ENCODE measurements at regions not wholly inside any gene's neighbourhood (a gene's known extent, or its start where the extent isn't known, plus 50 kb on each side); places are given as distances from the start of the nearest gene placed in this dataset.

DNA sequence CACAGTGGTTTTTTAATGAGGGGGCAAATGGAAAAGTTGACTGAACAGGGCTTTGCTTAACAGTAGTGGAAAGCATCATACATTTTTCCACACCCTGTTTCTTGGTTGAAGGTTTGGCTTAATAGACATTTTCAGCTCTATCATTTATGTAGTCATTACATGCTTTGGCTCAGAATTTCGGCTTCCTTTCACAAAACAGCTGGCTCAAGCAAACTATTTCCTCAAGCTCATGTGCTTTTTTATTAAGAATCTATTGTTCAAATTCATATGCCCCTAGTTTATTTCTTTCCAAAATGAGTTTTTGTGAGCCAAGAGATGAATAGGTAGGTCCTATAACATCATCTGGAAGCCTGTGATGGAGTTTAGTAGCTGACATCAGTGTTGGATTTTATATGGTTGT lies 113.8 kb downstream of the SLITRK6 start:
- no peak for DNase-seq
- no peaks in the 10 kb centered on the region for H3K27me3 ChIP-seq
- H3K9me3 ChIP-seq = 0 out of 2 replicates have a peak, but pooled peaks cover 2% of the 10 kb centered on the region
- H3K36me3 ChIP-seq = no peaks in the 10 kb centered on the region
- H3K4me3 ChIP-seq = no peak overlapping the region

DNA sequence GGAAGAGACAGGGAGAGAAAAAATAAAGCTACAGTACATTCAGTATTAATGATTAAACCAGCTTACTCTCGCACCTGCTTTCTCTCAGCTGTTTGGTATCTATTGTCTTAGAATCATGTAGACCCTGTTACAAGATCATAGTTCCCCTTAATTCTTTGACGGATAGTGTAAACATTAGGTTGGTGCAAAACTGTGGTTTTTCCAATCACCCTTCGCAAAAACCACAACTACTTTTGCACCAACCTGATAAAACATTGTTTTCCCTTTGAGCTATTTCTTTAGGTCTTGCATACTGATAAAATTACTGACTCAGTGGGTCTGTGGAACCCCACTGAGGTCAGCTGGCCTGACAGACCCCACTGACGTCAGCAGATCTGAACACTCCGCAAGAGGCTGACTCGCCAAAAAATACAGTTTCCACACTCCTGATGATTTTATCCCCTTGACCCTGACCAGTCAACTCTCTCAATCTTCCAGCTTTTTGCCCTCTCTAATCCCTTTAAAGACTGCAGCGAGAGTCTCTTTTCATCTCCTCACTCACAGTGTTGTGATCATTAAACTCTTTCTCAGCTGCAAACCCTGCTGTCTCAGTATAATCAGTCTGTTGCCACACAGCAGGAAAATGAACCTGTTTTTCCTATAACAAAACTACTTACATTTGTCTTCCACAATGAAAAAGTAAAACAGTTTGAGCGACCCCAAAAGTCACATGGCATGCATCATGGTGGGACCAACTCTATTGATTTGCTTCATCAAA lies 123.9 kb downstream of the SLITRK6 start:
- H3K9me3 ChIP-seq = peaks cover 17% of the 10 kb centered on the region
- H3K4me3 ChIP-seq = no peak overlapping the region
- H3K36me3 ChIP-seq = no peaks in the 10 kb centered on the region
- DNase-seq = no peak
- no peaks in the 10 kb centered on the region for H3K27me3 ChIP-seq

DNA sequence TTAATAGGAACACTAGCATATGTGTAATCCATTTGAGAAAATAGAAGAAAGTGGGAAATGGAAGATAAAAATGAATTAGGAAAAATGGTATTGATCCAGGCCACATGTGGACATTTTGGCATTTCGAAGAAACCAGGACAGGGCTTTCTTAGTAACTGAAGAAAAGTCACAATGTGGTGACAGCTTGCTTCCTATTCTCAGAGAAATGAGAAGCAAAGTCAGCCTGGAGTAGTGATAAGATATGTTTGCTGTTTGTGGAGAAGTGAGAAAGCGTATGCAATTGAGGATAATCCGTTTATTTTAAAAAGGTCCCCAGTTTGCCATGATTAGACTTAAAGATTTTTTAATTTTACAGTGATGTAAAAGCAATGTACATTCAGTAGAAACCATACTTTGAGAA lies 127.9 kb downstream of the SLITRK6 start:
- H3K9me3 ChIP-seq = peaks cover 11% of the 10 kb centered on the region

DNA sequence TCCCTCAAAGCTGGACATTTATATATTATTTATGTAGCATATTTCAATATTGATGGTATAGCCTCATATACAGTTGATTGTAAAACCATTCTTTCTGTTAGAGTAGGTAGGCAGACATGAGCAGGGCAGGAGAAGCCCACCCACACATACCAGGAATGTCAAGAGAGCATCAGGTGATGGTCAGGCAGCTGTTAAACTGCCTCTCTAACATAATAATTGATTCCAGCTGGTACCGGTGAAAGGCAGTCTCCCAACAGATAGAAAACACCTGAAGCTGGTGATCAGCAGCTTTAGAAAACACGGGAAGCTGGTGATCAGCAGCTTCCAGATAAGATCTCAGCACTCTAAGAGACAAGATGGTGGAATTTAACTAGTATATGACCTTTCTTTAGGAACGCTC lies 132.9 kb downstream of the SLITRK6 start:
- DNase-seq = no peak
- H3K9me3 ChIP-seq = no peaks in the 10 kb centered on the region
- no peaks in the 10 kb centered on the region for H3K27me3 ChIP-seq
- H3K36me3 ChIP-seq = no peaks in the 10 kb centered on the region
- no peak overlapping the region for H3K4me3 ChIP-seq

More for the DNA sequence above, 127.9 kb downstream of the SLITRK6 start:
- H3K4me3 ChIP-seq = no peak overlapping the region
- H3K27me3 ChIP-seq = no peaks in the 10 kb centered on the region
- no peak for DNase-seq
- H3K36me3 ChIP-seq = no peaks in the 10 kb centered on the region

DNA sequence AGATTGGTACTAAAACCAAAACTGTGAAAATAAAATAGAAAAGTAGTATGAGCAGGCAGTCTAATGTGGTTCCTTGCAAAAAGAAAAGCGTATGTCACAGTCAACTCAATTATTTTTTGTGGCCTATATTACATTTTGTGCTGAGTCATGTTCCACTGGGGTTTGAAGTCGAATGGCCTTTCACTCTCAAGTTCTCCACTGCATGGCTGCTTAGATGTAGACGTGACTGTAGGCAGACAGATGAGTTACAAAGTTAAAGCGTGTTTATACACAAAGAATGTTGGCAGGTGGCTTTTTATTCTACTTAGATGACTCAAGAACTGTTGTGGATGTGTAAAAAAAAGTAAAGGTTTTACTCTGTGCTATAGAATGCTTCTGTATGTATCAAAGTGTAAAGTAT lies 133.9 kb downstream of the SLITRK6 start:
- Histone ChIP-seq H3K4me3 (no peak overlapping the region), H3K9me3 (no peaks in the 10 kb centered on the region), H3K27me3 (no peaks in the 10 kb centered on the region), H3K36me3 (no peaks in the 10 kb centered on the region)
- DNase-seq = peak; percentile 31

DNA sequence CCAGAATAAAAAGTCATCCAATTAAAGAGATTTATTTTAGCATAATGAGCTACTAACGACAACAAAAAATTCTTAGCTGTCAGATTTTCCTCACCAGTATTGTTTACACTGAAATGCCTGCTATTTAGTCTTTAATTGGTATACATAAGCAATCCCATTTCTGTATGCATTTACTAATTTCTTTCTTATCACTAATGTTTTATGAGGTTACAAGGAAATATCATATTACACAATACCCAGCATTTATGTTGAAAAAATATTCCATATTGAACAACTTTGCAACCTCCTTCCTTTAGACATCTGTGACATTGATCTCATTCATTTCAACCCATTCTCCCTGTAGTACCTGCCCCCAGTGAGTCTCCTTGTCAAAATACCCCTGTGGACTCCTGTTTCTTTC lies 135.4 kb downstream of the SLITRK6 start:
- no peak overlapping the region for H3K4me3 ChIP-seq
- DNase-seq = no peak
- H3K36me3 ChIP-seq = no peaks in the 10 kb centered on the region
- H3K9me3 ChIP-seq = no peaks in the 10 kb centered on the region
- H3K27me3 ChIP-seq = no peaks in the 10 kb centered on the region

DNA sequence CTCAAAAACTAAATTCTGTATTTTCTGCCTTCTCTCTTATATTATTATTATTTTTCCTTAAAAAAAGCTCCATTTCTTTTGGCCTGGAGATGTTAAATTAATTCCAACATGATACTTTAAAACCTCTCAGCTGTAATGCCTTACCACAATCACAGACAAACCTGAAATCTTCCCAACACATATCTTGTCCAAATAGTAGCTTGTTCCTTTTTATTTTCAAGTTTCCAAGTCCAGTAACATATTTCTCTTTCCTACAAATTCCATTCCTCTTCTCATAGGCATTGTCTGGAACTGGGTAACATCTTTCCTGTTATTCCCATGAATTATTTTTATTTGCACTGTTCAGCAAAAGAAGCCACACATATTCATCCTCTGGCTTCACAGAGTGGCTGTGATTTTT lies 137.0 kb downstream of the SLITRK6 start:
- no peaks in the 10 kb centered on the region for H3K27me3 ChIP-seq
- no peaks in the 10 kb centered on the region for H3K36me3 ChIP-seq
- H3K4me3 ChIP-seq = no peak overlapping the region
- DNase-seq = no peak
- no peaks in the 10 kb centered on the region for H3K9me3 ChIP-seq

DNA sequence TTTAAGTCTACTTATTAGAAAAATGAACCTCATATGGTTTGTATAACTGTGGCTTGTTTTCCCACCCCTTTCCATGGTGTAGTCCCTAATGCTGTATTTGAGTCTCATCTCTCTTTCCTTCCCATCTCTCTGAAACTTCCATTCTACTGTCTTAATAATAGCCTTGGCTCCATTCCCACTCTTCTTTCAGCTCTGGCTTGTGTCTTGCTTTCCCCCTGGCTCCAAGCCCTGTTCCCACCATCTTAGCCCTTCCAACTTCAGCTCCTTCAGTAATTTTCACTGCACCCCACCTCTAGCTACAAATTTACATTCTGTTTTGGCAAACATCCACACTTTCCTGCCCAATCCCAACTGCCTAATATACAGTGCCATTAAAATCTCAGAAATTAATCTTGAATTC lies 137.5 kb downstream of the SLITRK6 start:
- H3K9me3 ChIP-seq = no peaks in the 10 kb centered on the region
- H3K36me3 ChIP-seq = no peaks in the 10 kb centered on the region
- DNase-seq = no peak
- no peaks in the 10 kb centered on the region for H3K27me3 ChIP-seq
- no peak overlapping the region for H3K4me3 ChIP-seq

DNA sequence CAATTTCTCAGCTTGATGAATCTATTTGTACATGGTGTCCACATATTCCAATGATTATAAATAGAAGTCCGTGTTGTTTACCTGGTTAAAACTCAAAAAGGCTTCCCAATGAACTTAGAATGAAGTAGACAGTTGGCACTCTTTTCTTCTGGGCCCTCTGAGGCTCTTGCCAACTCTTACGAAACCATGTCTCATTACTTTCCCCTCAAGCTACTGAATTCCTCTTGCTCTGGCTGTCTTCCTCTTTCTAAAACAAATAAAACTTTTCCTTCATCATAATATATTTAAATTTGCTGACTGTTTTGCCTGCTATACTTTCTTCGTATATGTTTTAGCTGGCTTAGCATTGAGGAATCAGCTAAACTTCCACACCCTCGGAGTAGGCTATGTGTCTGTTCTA lies 139.7 kb downstream of the SLITRK6 start:
- Histone ChIP-seq H3K36me3 (no peaks in the 10 kb centered on the region), H3K9me3 (no peaks in the 10 kb centered on the region), H3K4me3 (no peak overlapping the region), H3K27me3 (no peaks in the 10 kb centered on the region)
- peak; percentile 28 for DNase-seq

DNA sequence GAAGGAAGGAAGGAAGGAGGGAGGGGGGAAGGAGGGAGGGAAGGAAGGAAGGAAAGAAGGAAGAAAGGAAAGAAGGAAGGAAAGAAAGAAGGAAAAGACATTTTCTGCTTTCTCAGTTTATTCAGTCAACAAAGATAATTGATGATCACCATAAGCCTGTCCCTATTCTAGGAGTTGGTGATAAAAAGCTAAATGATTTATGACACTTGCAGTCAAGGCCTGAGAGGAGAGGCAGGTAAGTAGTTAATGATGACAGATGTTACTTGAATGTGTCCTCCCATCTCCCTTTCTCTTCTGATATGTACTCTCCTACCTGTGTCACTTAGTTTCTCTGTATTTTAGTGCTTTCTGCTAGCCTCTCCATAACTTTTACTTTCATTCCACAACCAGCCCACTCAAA lies 141.3 kb downstream of the SLITRK6 start:
- no peaks in the 10 kb centered on the region for H3K27me3 ChIP-seq
- H3K9me3 ChIP-seq = no peaks in the 10 kb centered on the region
- no peaks in the 10 kb centered on the region for H3K36me3 ChIP-seq
- DNase-seq = no peak
- H3K4me3 ChIP-seq = no peak overlapping the region

DNA sequence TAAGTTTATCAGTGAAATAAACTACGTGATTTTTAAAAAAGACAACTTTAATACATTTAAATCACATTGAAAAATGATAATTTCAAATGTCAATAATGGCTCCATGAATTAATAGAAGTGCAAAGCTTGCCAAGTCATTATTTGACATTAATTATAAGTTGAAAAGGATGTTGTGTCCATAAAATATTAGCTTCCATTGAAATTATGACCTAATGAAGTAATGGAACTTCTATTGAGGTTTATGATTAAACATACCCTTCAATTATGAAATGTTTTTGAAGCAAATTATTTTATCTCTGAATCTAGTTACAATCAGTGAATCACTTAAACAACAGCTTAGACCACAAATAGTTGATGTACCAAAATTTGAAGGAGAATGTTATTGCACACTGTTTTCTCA lies 144.2 kb downstream of the SLITRK6 start:
- Histone ChIP-seq H3K9me3 (no peaks in the 10 kb centered on the region), H3K27me3 (no peaks in the 10 kb centered on the region), H3K4me3 (no peak overlapping the region), H3K36me3 (no peaks in the 10 kb centered on the region)
- DNase-seq = no peak

DNA sequence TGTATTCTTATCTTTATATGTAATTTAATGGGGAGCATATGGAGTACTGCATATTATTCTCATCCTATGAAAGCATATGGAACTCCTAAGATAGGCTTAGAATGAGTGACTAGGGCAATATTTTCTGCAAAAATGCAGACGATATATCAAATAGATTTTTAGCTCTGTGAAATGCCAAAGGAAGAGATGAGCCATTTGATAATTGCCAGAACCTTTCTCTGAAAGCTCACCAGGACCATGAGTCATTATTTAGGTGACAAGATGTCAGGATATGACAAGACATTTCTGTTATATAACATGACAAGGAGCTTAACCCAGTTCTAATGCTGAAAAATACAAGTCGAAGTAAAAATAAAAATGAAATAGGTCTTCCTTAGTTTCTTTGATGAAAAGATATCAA lies 145.0 kb downstream of the SLITRK6 start:
- Histone ChIP-seq H3K36me3 (no peaks in the 10 kb centered on the region), H3K9me3 (no peaks in the 10 kb centered on the region), H3K27me3 (no peaks in the 10 kb centered on the region), H3K4me3 (no peak overlapping the region)
- no peak for DNase-seq

DNA sequence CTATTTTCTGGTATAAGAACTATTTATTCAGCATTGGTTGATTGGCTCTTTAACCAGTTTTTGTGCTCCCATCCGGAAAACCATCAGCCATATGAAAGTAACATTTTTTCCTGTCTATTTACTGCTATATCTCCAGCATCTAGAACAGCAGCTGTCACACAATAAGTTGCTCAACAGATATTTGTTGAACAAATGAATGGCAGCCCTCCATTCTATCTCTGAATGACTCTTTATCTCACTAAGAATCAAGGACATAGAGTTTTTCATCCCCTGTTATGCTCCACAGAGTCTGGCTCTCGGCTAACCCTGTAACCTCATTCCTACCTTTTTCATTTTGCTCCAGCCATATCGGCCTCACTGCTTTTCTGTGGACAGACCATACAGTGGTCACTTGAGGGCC lies 145.5 kb downstream of the SLITRK6 start:
- H3K4me3 ChIP-seq = no peak overlapping the region
- H3K27me3 ChIP-seq = no peaks in the 10 kb centered on the region
- no peaks in the 10 kb centered on the region for H3K36me3 ChIP-seq
- no peak for DNase-seq
- no peaks in the 10 kb centered on the region for H3K9me3 ChIP-seq

DNA sequence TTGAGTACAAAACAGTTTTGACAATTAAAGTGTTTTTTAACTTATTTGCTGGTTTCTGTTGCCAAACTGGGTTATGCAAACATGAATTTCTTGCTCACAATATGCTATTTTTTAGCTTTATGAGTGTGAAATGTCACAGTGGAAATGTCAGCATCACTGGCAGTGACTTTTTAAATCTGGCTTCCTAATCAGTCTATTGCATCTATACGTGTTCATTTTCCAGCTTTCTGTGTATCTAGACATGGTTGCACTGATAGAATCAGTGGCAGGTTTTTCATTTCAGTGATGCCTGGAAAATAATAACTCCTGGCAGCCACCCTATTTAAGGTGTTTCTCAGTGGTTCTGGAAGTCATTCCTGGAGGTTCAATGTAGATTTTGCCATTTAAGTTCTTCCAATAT lies 146.7 kb downstream of the SLITRK6 start:
- Histone ChIP-seq H3K4me3 (no peak overlapping the region), H3K9me3 (no peaks in the 10 kb centered on the region), H3K27me3 (no peaks in the 10 kb centered on the region), H3K36me3 (no peaks in the 10 kb centered on the region)
- DNase-seq = no peak

DNA sequence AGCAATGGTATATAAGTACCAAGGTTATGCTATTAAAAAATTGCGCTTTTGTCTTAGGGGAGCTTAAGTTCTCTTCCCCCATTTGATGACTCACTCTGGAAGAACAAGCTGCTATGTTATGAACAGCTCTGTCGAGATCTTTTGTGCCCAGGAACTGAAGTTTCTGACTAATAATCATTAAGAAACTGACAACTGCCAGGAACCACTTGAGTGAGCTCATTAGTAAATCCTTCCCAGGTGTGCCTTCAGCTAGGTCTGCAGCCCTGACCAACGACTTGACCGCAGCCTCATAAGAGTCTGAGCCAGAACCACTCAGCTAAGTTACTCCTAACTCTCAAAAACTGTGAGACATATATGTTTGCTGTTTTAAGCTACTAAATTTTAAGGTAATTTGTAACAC lies 147.8 kb downstream of the SLITRK6 start:
- no peak overlapping the region for H3K4me3 ChIP-seq
- DNase-seq = no peak
- H3K36me3 ChIP-seq = no peaks in the 10 kb centered on the region

DNA sequence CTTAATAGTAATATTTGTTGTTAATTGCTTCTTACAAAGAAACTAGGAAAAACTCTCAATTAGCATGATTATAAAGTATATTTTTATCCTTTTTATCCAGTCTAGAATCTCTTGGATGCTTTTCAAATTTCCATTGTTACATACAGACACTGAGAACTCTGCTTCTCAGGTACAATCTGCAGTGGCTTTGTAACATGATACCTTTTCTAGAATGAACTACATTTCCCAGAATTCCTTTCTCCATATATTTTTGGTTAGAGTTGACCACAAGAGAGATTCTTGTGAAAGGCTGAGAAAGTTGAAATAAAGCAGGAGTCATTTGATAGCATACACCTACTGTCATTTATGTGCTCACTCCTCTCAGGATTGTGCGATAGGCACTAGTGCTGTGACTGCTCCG lies 148.6 kb downstream of the SLITRK6 start:
- no peaks in the 10 kb centered on the region for H3K27me3 ChIP-seq
- no peaks in the 10 kb centered on the region for H3K36me3 ChIP-seq
- DNase-seq = no peak
- H3K4me3 ChIP-seq = no peak overlapping the region
- no peaks in the 10 kb centered on the region for H3K9me3 ChIP-seq

More for the DNA sequence above, 147.8 kb downstream of the SLITRK6 start:
- H3K27me3 ChIP-seq = no peaks in the 10 kb centered on the region
- H3K9me3 ChIP-seq = no peaks in the 10 kb centered on the region

DNA sequence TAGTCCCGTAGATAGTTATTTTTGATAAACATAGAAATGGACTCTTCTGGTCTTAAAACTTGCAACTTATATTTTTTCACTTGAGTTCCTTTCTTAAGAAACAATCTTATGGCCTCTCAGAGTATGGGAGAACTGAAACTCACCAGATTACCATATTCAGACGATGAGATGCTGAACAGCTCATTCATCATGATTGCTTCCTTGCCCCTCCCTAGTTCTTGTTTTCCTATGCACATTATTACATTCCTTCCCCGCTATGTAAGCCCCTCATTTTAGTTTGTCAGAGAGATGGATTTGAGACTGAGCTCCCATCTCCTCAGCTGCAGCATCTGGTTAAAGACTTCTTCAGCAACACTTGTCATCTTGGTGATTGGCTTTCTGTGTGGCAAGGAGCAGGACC lies 158.5 kb downstream of the SLITRK6 start:
- H3K27me3 ChIP-seq = no peaks in the 10 kb centered on the region
- no peak for DNase-seq
- peaks cover 2% of the 10 kb centered on the region; the same call in 1 of the 2 replicates for H3K9me3 ChIP-seq
- H3K4me3 ChIP-seq = no peak overlapping the region
- no peaks in the 10 kb centered on the region for H3K36me3 ChIP-seq

DNA sequence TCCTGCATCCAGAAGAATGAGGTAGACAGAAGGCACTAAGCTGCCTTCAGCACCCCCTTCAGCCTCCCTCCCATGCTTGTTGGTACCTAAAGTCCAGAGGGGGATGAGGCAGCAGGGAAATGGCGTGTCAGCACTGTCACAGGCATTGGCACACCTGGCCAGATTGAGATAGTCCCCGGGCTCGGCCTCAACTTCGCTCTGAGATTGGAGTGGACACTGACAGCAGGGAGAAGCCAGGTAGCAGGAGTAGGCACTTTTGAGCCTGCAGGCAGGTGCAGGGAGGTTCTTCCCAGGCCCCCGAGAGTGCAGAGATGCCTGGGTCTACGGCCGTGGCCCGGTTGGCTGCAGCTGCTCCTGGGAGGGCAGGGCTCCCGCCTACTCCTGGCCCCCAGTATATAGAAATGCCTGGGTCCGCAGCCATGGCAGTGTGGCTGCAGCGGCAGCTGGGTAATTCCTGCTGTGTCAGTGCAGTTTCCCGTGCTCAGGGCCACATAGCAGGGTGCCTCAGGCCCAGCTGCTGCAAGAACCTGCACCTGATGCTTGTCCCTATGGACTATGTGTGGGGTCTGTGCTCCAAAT lies 160.3 kb downstream of the SLITRK6 start:
- no peak for DNase-seq
- H3K36me3 ChIP-seq = no peaks in the 10 kb centered on the region
- H3K27me3 ChIP-seq = no peaks in the 10 kb centered on the region
- H3K9me3 ChIP-seq = peaks cover 2% of the 10 kb centered on the region; the same call in 1 of the 2 replicates
- H3K4me3 ChIP-seq = no peak overlapping the region
